Breast epithelium (tissue), 3 donors: ENCODE measurements at regions not wholly inside any gene's neighbourhood (a gene's known extent, or its start where the extent isn't known, plus 50 kb on each side); places are given as distances from the start of the nearest gene placed in this dataset.

Source experiments
- POLR2A ChIP-seq: fragments of 450-650 bp; IDR thresholded peaks from one replicate; pipeline ENCODE4 v1.6.1; 2016; ENCODE audit warnings: antibody characterized with exemption, mild to moderate bottlenecking, moderate library complexity
- TF ChIP-seq, protein P1 (sequence below), 3 donors: fragments of 450-650 bp; IDR thresholded peaks; one replicate each; pipeline ENCODE4 v1.5.1; 2016 to 2017; ENCODE audit warnings: antibody characterized with exemption in 3 of 3, mild to moderate bottlenecking in 3 of 3, moderate library complexity in 3 of 3

DNA sequence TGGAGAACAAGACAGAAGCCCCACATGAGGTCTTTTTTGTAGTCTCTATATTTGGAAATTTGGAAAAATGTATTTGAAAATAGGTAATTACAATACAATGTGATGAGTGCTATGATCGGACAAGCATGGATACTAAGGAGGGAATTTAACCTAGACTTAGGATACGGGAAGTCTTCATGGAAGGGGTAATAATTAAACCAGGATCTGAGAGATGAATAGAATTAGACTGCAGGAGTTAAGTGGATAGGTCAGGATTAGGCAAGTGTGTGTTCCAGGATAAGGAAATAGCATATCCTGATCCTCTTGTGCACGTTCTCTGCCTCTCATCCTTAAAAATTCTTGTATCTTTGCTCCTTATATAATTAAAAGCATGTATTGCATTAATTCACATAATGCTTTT, 223.3 kb upstream of the PRICKLE1 start:
- TF ChIP-seq, protein P1, sequence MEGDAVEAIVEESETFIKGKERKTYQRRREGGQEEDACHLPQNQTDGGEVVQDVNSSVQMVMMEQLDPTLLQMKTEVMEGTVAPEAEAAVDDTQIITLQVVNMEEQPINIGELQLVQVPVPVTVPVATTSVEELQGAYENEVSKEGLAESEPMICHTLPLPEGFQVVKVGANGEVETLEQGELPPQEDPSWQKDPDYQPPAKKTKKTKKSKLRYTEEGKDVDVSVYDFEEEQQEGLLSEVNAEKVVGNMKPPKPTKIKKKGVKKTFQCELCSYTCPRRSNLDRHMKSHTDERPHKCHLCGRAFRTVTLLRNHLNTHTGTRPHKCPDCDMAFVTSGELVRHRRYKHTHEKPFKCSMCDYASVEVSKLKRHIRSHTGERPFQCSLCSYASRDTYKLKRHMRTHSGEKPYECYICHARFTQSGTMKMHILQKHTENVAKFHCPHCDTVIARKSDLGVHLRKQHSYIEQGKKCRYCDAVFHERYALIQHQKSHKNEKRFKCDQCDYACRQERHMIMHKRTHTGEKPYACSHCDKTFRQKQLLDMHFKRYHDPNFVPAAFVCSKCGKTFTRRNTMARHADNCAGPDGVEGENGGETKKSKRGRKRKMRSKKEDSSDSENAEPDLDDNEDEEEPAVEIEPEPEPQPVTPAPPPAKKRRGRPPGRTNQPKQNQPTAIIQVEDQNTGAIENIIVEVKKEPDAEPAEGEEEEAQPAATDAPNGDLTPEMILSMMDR (IDR thresholded peaks at IDR 0.05), result no peak
- no peak for TF ChIP-seq POLR2A
